Gastrocnemius medialis (tissue), 4 donors: ENCODE measurements at regions not wholly inside any gene's neighbourhood (a gene's known extent, or its start where the extent isn't known, plus 50 kb on each side); places are given as distances from the start of the nearest gene placed in this dataset.
"Not testable (repeated sequence)": the region's sequence is repeated elsewhere in the genome, so short reads cannot be mapped to it uniquely, and the experiment has no call there.

Experiments used
- ATAC-seq, 2 donors: fragments of 150-250 bp; one replicate each; pipeline ENCODE4 v1.9.1; 2016
- DNase-seq, 2 donors: peaks; one replicate each; pipeline ENCODE4 v3.0.0-alpha.2; 2019
- H3K27ac ChIP-seq, 4 donors: fragments of 200-600 bp; sonication (generic); 1 replicate in 1 of 4; 2 replicates in 3 of 4; pipeline ENCODE4 v1.5.1; 2016 to 2018; ENCODE audit warnings: mild to moderate bottlenecking in 2 of 4, moderate library complexity in 1 of 4
- H3K27me3 ChIP-seq, 3 donors: fragments of 200-600 bp; sonication (generic) in 2 of 3; 1 replicate in 1 of 3; 2 replicates in 2 of 3; pipeline versions ENCODE4 v1.5.1 to v1.6.0; 2016 to 2019; ENCODE audit warnings: mild to moderate bottlenecking in 1 of 3, moderate library complexity in 1 of 3
- H3K36me3 ChIP-seq, 2 donors: fragments of 200-600 bp; sonication (generic) in 1 of 2; one replicate each; pipeline ENCODE4 v1.5.1; 2017 to 2018
- H3K4me1 ChIP-seq, 2 donors: fragments of 200-600 bp; sonication (generic) in 1 of 2; one replicate each; pipeline ENCODE4 v1.5.1; 2016 to 2017; ENCODE audit warnings: mild to moderate bottlenecking in 2 of 2
- H3K4me3 ChIP-seq, 4 donors: fragments of 200-600 bp; sonication (generic) in 3 of 4; 1 replicate in 1 of 4; 2 replicates in 3 of 4; pipeline ENCODE4 v1.5.1; 2016 to 2019; ENCODE audit warnings: mild to moderate bottlenecking in 2 of 4
- H3K9me3 ChIP-seq, 3 donors: fragments of 200-600 bp; sonication (generic) in 2 of 3; 1 replicate in 1 of 3; 2 replicates in 2 of 3; pipeline ENCODE4 v1.5.1; 2016 to 2019
- CTCF ChIP-seq, 5 experiments: fragments of 450-650 bp in 3 of 5; fragments of 200-600 bp in 2 of 5; sonication (generic) in 2 of 5; IDR thresholded peaks in 4 of 5; conservative IDR thresholded peaks in 1 of 5; 1 replicate in 4 of 5; 2 replicates in 1 of 5; pipeline ENCODE4 v1.5.1; 2016 to 2019; ENCODE audit warnings: antibody characterized with exemption in 5 of 5, mild to moderate bottlenecking in 3 of 5, moderate library complexity in 3 of 5
- POLR2A ChIP-seq, 2 donors: fragments of 450-650 bp; IDR thresholded peaks; one replicate each; pipeline ENCODE4 v1.6.1; 2017; ENCODE audit warnings: antibody characterized with exemption in 2 of 2, mild to moderate bottlenecking in 2 of 2, moderate library complexity in 2 of 2
- in situ Hi-C, 4 donors: fragments of 200-750 bp; cut with MboI; loops; one replicate each; pipeline versions ENCODE4 v1.15.0 to v1.8.0; 2017; ENCODE audit warnings: low sequenced_read_pairs in 4 of 4
- intact Hi-C: fragments of 100-400 bp; cut with DNase I; formaldehyde crosslinking; loops from one replicate; pipeline ENCODE4 v1.15.1; 2023; ENCODE audit warnings: low total_unique reads

GRCh38 chr6:16043171-16044135 is 85.4 kb upstream of the MYLIP start:
- intact Hi-C loops (no loop called here), in situ Hi-C loops (no loop called here)
- no peaks in the 10 kb centered on the region for H3K36me3 ChIP-seq
- peaks cover 0 to 8% of the 10 kb centered on the region in 2 donors for H3K4me1 ChIP-seq
- TF ChIP-seq POLR2A (IDR thresholded peaks at IDR 0.05) (no peak), CTCF (IDR thresholded peaks at IDR 0.05 in 4 of 5, conservative IDR thresholded peaks at IDR 0.05 in 1 of 5) (no peak)
- DNase-seq (no peak), ATAC-seq (no peak)
- H3K27me3 ChIP-seq, result no peaks in the 10 kb centered on the region
- H3K4me3 ChIP-seq, result no peak overlapping the region
- no peaks in the 10 kb centered on the region for H3K9me3 ChIP-seq
- no peak overlapping the region for H3K27ac ChIP-seq

GRCh38 chr6:16042751-16043150 is 86.1 kb upstream of the MYLIP start:
- peaks cover 0 to 8% of the 10 kb centered on the region in 2 donors for H3K4me1 ChIP-seq
- in situ Hi-C loops, result no loop called here
- DNase-seq, result no peak
- no peak overlapping the region for H3K4me3 ChIP-seq
- intact Hi-C loops, result no loop called here
- no peaks in the 10 kb centered on the region for H3K36me3 ChIP-seq
- no peaks in the 10 kb centered on the region for H3K27me3 ChIP-seq
- H3K9me3 ChIP-seq, result no peaks in the 10 kb centered on the region
- no peak for TF ChIP-seq CTCF (IDR thresholded peaks at IDR 0.05 in 4 of 5, conservative IDR thresholded peaks at IDR 0.05 in 1 of 5)
- no peak for TF ChIP-seq POLR2A (IDR thresholded peaks at IDR 0.05)
- ATAC-seq, result no peak
- H3K27ac ChIP-seq, result no peak overlapping the region

GRCh38 chr6:16041327-16041726 is 87.6 kb upstream of the MYLIP start:
- no peak for ATAC-seq
- no peaks in the 10 kb centered on the region for H3K36me3 ChIP-seq
- intact Hi-C loops, result no loop called here
- no peak for DNase-seq
- no peak overlapping the region for H3K27ac ChIP-seq
- in situ Hi-C loops, result no loop called here
- TF ChIP-seq POLR2A (IDR thresholded peaks at IDR 0.05), result no peak
- no peak for TF ChIP-seq CTCF (IDR thresholded peaks at IDR 0.05 in 4 of 5, conservative IDR thresholded peaks at IDR 0.05 in 1 of 5)
- no peak overlapping the region for H3K4me3 ChIP-seq
- H3K9me3 ChIP-seq, result no peaks in the 10 kb centered on the region
- H3K4me1 ChIP-seq, result peaks cover 0 to 8% of the 10 kb centered on the region in 2 donors
- H3K27me3 ChIP-seq, result no peaks in the 10 kb centered on the region

DNA sequence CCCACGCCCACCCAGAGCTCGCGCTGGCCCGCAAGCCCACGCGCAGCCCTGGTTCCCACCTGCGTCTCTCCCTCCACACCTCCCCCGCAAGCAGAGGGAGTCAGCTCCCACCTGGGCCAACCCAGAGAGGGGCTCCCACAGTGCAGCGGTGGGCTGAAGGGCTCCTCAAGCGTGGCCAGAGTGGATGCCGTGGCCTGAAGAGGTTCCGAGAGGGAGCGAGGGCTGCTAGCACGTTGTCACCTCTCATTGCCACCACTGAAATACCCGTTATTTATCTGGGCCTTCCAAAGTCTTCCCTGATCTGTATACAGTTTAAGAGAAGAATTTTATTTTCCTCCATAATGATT is 88.3 kb upstream of the MYLIP start:
- in situ Hi-C loops (no loop called here), intact Hi-C loops (no loop called here)
- Histone ChIP-seq H3K27me3 (no peaks in the 10 kb centered on the region), H3K4me3 (no peak overlapping the region), H3K36me3 (no peaks in the 10 kb centered on the region), H3K27ac (no peak overlapping the region), H3K4me1 (peaks cover 0 to 8% of the 10 kb centered on the region in 2 donors), H3K9me3 (no peaks in the 10 kb centered on the region)
- no peak for TF ChIP-seq POLR2A (IDR thresholded peaks at IDR 0.05)
- no peak for TF ChIP-seq CTCF (IDR thresholded peaks at IDR 0.05 in 4 of 5, conservative IDR thresholded peaks at IDR 0.05 in 1 of 5)
- DNase-seq, result no peak
- ATAC-seq, result no peak

DNA sequence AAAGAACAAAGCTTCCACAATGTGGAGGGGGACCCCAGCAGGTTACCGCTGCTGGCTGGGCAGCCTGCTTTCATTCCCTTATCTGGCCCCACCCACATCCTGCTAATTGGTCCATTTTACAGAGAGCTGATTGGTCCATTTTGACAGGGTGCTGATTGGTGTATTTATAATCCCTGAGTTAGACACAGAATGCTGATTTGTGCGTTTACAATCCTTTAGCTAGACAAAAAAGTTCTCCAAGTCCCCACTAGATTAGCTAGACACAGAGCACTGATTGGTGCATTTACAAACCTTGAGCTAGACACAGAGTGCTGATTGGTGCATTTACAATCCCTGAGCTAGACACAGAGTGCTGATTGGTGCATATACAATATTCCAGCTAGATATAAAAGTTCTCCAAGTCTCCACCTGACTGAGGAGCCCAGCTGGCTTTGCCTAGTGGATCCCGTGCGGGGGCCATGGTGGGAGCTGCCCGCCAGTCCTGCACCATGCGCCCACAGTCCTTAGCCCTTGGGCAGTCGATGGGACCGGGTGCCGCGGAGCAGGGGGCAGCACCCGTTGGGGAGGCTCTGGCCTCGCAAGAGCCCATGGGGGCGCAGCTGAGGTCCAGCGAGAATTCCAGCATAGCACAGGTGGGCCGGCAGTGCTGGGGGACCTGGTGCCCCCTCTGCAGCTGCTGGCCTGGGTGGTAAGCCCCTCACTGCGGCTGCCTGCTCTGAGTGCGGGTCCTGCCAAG is 88.8 kb upstream of the MYLIP start:
- H3K27ac ChIP-seq, in situ Hi-C loops, H3K27me3 ChIP-seq, ATAC-seq, intact Hi-C loops, H3K36me3 ChIP-seq, H3K4me1 ChIP-seq, DNase-seq, H3K4me3 ChIP-seq, H3K9me3 ChIP-seq: not testable (repeated sequence)
